Bronchial epithelial cell (primary cell): ENCODE measurements at regions not wholly inside any gene's neighbourhood (a gene's known extent, or its start where the extent isn't known, plus 50 kb on each side); places are given as distances from the start of the nearest gene placed in this dataset.

ENCODE experiments used
- DNase-seq: peaks from one replicate; pipeline ENCODE4 v3.0.0-alpha.2; 2010; ENCODE audit warnings: low read depth
- FAIRE-seq: peaks from 2 replicates; lab custom pipeline; 2011; peaks lifted over from hg19 to GRCh38; lab: Jason Lieb, UNC
- H3K27me3 ChIP-seq: 2 replicates; pipeline ENCODE4 v1.5.1; 2011; ENCODE audit warnings: low read length; ENCODE audit not compliant: control insufficient read depth, insufficient read depth
- H3K36me3 ChIP-seq: 2 replicates; pipeline ENCODE4 v1.5.1; 2011; ENCODE audit warnings: low read length; ENCODE audit not compliant: control insufficient read depth, insufficient read depth
- H3K4me3 ChIP-seq: 2 replicates; pipeline ENCODE4 v1.5.1; 2011; ENCODE audit warnings: mild to moderate bottlenecking, low read depth, low read length, control low read depth
- CTCF ChIP-seq: IDR thresholded peaks from 2 replicates; pipeline ENCODE4 v1.5.1; 2011; ENCODE audit warnings: mild to moderate bottlenecking, moderate library complexity, low read length, control low read depth, inconsistent platforms; ENCODE audit not compliant: insufficient read depth, severe bottlenecking

- Histone ChIP-seq H3K36me3 (no peaks in the 10 kb centered on the region), H3K27me3 (no peaks in the 10 kb centered on the region), H3K4me3 (no peak overlapping the region)
- no peak for DNase-seq
- TF ChIP-seq CTCF, result no peak
- FAIRE-seq, result no peak
Measured at GRCh38 chr2:129752686-129753085, 226.8 kb upstream of the RAB6C start.

GRCh38 chr2:129753261-129753660 is 226.2 kb upstream of the RAB6C start:
- TF ChIP-seq CTCF, result no peak
- Histone ChIP-seq H3K36me3 (no peaks in the 10 kb centered on the region), H3K27me3 (no peaks in the 10 kb centered on the region), H3K4me3 (no peak overlapping the region)
- FAIRE-seq, result no peak
- DNase-seq, result no peak

- no peak for FAIRE-seq
- no peak for TF ChIP-seq CTCF
- no peak for DNase-seq
Measured at GRCh38 chr2:129754421-129754820, 225.0 kb upstream of the RAB6C start.

GRCh38 chr2:129754831-129755230 is 224.6 kb upstream of the RAB6C start:
- FAIRE-seq (no peak), DNase-seq (no peak)
- no peaks in the 10 kb centered on the region for H3K36me3 ChIP-seq
- no peak overlapping the region for H3K4me3 ChIP-seq
- H3K27me3 ChIP-seq, result no peaks in the 10 kb centered on the region
- no peak for TF ChIP-seq CTCF

More at GRCh38 chr2:129754421-129754820, 225.0 kb upstream of the RAB6C start:
- H3K27me3 ChIP-seq, result no peaks in the 10 kb centered on the region
- H3K36me3 ChIP-seq, result no peaks in the 10 kb centered on the region
- no peak overlapping the region for H3K4me3 ChIP-seq

GRCh38 chr2:129755786-129756185 is 223.7 kb upstream of the RAB6C start:
- TF ChIP-seq CTCF, result no peak
- no peak overlapping the region for H3K4me3 ChIP-seq
- H3K27me3 ChIP-seq, result no peaks in the 10 kb centered on the region
- DNase-seq (no peak), FAIRE-seq (no peak)
- H3K36me3 ChIP-seq, result no peaks in the 10 kb centered on the region

GRCh38 chr2:129756276-129756675 is 223.2 kb upstream of the RAB6C start:
- Histone ChIP-seq H3K36me3 (no peaks in the 10 kb centered on the region), H3K27me3 (no peaks in the 10 kb centered on the region), H3K4me3 (no peak overlapping the region)
- TF ChIP-seq CTCF, result no peak
- FAIRE-seq (no peak), DNase-seq (no peak)
